ENCODE measurements at regions not wholly inside any gene's neighbourhood (a gene's known extent, or its start where the extent isn't known, plus 50 kb on each side); places are given as distances from the start of the nearest gene placed in this dataset.

- no peak for DNase-seq
Measured at GRCh38 chr13:106686163-106686562, 118.2 kb upstream of the ARGLU1 start.

GRCh38 chr13:106685143-106685542 is 117.2 kb upstream of the ARGLU1 start:
- no peak for DNase-seq

GRCh38 chr13:106683918-106684317 is 116.0 kb upstream of the ARGLU1 start:
- no peak for DNase-seq

- no peak for DNase-seq
Measured at GRCh38 chr13:106683179-106683578, 115.2 kb upstream of the ARGLU1 start.

GRCh38 chr13:106681997-106682396 is 114.1 kb upstream of the ARGLU1 start:
- DNase-seq: no peak

- no peak for DNase-seq
Measured at GRCh38 chr13:106681536-106681935, 113.6 kb upstream of the ARGLU1 start.

GRCh38 chr13:106680796-106681472 is 113.0 kb upstream of the ARGLU1 start:
- DNase-seq: no peak

- DNase-seq: no peak
Measured at GRCh38 chr13:106678646-106679418, 110.9 kb upstream of the ARGLU1 start.

- DNase-seq: no peak
Measured at GRCh38 chr13:106675311-106675710, 107.4 kb upstream of the ARGLU1 start.

GRCh38 chr13:106660746-106661625 is 93.0 kb upstream of the ARGLU1 start:
- no peak for DNase-seq

- DNase-seq: no peak
Measured at GRCh38 chr13:106657104-106657503, 89.2 kb upstream of the ARGLU1 start.

GRCh38 chr13:106656186-106656585 is 88.2 kb upstream of the ARGLU1 start:
- no peak for DNase-seq

- no peak for DNase-seq
Measured at GRCh38 chr13:106651442-106651841, 83.5 kb upstream of the ARGLU1 start.

GRCh38 chr13:106650690-106651205 is 82.8 kb upstream of the ARGLU1 start:
- no peak for DNase-seq

GRCh38 chr13:106649495-106649894 is 81.6 kb upstream of the ARGLU1 start:
- DNase-seq: no peak

- DNase-seq: no peak
Measured at GRCh38 chr13:106640515-106640914, 72.6 kb upstream of the ARGLU1 start.

GRCh38 chr13:106637519-106637918 is 69.6 kb upstream of the ARGLU1 start:
- no peak for DNase-seq

GRCh38 chr13:106636492-106636891 is 68.6 kb upstream of the ARGLU1 start:
- no peak for DNase-seq

- no peak for DNase-seq
Measured at GRCh38 chr13:106635616-106636015, 67.7 kb upstream of the ARGLU1 start.

- DNase-seq: no peak
Measured at GRCh38 chr13:106633321-106633720, 65.4 kb upstream of the ARGLU1 start.

- no peak for DNase-seq
Measured at GRCh38 chr13:106630650-106631049, 62.7 kb upstream of the ARGLU1 start.

- no peak for DNase-seq
Measured at GRCh38 chr13:106630162-106630561, 62.2 kb upstream of the ARGLU1 start.

- DNase-seq: no peak
Measured at GRCh38 chr13:106628936-106629659, 61.2 kb upstream of the ARGLU1 start.

All from stimulated activated CD4-positive, alpha-beta T cell treated with anti-CD3 and anti-CD28 coated beads, Interleukin-2, amount 100 ng/mL, for 48 hours (primary cell).